Activated CD8-positive, alpha-beta memory T cell treated with anti-CD3 and anti-CD28 coated beads for 1 hour (primary cell): ENCODE measurements at regions not wholly inside any gene's neighbourhood (a gene's known extent, or its start where the extent isn't known, plus 50 kb on each side); places are given as distances from the start of the nearest gene placed in this dataset.

Source experiments
- DNase-seq, 2 donors: peaks; one replicate each; pipeline ENCODE4 v3.0.0-alpha.2; 2020; ENCODE audit warnings: low read depth in 1 of 2; ENCODE audit errors: extremely low read depth in 1 of 2

DNA sequence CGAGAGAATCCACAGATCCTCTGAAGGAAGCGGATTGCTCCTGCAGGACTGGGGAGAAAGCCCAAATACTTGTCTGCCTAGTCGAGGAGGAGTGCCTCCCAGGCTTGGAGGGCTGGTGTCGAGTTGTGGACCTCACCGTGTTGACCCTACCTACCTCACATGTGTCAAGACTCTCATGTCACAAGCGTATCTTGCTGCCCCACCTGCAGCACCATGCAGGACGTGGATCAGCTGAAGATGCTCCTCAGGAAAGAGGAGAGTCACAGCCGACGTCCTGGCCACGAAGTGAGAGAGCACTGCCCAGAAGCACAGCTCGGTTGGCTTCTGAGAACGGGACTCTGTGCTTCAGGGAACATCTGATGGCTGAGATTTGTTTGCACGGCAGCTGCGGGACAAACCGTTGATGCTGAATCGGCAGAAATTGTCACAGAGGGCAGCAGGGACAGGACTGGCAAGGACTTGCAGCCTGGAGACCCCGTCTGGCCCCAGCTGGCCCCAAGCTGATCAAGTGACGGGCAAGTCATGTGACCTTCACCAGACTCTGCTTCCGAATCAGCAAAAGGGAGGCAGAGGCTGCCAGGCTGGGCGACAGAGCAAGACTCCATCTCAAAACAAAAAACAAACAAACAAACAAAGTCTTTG, 119.1 kb upstream of the ITGA1 start:
- no peak for DNase-seq

DNA sequence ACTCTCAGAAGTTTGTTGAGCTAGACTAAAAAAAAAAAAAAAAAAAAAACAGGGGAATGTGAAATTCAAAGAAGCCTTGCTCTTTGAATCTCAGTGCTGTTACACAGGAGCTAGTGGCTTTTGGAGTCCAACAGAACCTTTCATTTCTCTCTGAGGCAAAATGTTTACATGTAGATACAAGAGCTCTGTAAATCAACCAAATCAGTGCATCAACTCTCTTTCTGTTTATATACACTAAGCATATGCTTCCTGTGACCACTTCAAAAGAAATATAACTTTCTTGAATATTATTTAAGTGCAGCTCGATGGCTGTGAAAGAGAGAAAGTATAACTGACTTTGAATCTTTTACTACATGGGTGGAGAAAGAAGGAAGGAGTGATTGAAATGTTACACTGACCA, 115.3 kb upstream of the ITGA1 start:
- no peak for DNase-seq

DNA sequence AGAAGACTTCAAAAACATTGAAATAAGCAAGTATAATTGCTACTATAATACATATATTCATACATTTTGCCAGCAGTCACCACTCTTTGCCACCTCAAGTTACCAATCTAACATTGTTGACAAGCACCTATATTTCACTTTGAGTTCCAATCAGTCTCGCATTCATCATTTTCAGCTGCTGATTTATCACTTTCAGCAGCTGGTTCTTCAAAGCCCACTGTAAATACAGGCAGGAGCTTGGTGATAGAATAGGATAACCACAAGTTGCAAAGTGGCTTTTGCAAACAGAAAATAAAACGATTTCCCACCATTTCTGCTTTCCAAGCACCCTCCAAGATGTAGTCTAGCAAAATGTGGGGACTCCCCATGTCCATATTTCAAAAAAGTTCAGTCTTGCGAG, 114.2 kb upstream of the ITGA1 start:
- DNase-seq: no peak

DNA sequence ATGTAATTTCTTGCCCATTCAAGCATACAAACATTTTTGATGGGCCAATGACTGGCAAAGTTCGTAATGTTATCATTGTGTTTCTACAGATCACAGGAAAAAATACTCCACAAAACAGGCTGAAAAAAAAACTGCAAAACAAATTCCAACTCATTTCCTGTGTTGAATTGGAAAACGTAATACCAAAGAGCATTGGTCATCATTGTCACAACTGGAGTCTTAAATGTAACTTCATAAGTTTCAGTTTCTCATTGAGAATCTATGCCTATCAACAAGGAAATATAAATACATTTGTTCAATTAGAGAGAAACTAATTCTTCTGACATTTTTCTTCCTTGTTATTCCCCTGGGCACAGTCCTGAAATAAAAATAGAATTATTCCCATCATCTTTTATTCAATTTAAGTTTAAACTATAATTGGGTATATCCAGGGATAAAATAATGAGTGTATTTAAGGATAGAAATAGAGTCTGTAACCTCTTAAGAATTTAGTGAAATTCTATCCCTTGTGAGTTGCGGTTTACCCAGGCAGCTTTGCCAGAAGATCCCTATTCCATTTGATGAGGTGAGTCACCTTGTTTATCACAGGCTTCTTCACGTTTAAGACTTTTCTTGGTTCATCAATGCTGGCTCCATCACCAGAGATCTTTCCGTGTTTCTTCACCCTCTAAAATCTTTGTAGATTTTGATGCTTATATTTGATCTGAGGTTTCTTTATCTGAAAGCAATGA, 112.7 kb upstream of the ITGA1 start:
- no peak for DNase-seq

DNA sequence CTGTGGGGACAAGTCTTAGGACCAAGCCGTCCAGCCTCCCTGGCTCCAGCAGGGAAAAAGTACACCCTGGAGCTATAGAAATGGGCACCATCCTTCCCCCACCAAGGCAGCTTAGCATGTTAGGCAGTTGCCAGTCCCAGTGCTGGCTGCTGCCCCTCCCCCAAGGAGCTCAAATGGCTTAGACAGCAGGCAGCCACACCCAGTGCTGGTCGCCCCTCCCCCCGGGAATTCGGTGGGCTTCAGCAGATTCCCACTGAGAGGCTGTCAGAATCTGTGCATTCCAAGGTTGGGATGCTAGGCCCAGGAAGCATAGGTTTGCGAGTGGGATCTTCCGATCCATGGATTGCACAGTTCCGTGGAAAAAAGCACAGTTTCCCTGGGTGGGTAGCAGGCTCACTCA, 105.2 kb upstream of the ITGA1 start:
- no peak for DNase-seq

DNA sequence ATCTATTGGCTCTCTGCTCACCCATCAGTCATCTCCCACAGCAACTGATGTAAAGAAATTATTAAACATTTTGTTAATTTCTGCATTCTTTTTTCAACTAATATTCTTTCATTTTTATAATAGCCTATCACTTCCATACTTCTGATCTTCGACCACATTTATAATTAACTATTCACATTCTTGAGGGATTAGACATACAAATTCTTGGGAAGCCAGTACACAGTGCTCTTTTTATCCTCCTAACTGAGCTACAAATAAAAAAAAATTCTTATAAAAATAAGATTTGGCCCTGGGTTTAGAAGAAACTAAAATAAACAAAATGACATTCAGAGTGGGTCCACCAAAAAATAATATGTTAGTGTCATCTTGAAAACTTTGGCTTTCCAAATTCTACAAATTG, 103.7 kb upstream of the ITGA1 start:
- no peak for DNase-seq

DNA sequence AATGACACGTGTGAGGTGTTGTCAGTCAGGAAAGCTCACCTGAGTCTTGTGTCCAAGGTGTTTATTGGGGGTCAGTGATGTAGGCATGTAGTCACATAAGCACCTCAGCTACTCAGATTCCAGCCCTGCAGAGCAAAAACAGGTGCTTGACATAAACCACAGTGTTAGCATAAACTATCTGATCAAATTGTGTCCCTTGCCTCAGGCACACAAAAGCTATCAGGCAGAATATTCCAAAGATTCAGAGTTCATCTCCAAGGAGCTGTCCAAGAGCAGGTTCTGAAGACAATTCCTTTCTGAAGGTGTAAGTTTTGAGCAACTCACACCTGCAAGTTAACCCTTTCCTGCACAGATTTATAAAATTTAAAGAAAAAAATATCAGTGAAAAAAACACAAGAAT, 102.2 kb upstream of the ITGA1 start:
- no peak for DNase-seq

DNA sequence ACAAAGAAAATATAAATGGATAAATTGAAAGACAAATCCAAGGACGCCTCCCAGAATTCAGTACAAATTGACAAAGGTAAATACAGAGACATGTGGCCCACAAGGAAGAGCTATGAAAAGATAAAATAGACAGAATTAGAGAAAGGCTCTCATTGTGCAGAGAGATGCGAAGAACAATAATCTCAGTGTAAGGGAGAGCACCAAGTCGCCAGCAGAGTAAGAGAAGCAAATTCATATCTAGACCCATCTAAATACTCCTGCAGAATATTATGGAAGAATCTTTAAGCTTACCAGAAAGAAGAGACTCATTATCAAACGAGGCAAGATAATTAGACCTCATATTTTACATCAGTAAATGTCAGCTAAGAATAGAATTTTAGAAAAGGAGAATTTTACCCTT, 101.7 kb upstream of the ITGA1 start:
- no peak for DNase-seq

DNA sequence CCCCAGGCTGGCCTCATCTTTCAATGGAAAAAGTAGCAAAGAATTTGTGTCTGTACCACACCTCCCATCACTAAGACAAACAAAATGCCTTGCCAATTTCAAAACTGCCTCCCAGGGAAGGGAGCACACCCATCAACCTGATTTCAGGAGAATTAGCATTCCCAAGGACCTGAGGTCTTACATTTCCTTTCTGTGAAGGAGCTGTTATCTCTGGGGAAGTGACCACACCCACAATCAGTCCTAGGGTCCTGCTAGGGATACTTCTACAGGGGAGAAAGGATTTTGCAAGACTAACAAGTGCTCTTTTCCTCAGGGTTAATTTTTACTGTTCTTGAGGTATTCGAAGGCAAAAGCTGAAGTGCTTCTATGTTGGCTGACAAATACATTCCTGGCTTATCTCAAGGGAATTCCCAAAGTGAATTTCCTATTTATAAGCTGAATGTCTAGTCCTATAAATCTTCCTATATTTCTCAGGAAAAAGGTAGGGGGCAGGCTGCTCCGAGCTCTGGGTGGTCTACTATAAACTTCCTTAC, 97.4 kb upstream of the ITGA1 start:
- DNase-seq: no peak

DNA sequence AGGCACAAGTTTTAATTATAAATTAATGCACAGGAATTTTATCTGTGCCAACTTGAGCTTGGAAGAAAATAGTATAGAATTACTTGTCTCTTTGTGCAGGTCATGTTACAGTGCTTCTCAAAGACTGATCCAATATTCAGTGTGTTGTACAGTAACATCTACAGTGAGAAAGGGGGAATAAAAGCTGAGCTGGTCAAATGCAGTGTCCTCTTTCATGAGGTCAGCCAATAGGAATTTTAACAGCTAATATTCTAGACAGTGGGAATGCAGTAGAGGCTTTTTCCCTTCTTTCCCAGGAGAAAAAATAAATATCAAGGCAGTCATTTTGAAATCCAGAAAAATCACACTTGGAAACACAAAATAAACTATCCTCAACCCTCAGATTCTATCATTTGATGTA, 95.7 kb upstream of the ITGA1 start:
- no peak for DNase-seq

DNA sequence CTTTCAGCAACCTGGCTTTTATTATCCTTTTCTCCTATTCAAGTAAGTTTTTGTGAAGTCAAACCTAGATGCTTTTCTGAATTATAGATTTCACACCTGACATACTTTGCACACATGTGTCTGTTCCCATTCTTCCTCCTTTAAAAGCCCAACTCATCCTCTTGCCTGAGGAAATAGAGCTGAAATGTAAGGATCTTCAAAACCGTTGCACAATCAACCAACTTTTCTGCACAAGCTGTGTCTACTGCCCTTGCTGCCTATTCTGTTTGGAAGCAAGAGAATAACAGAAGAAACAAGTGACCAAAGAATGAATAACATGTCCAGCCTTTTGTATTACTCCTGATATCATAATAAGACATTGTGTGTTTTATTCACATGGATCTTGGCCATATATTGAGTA, 95.1 kb upstream of the ITGA1 start:
- no peak for DNase-seq

DNA sequence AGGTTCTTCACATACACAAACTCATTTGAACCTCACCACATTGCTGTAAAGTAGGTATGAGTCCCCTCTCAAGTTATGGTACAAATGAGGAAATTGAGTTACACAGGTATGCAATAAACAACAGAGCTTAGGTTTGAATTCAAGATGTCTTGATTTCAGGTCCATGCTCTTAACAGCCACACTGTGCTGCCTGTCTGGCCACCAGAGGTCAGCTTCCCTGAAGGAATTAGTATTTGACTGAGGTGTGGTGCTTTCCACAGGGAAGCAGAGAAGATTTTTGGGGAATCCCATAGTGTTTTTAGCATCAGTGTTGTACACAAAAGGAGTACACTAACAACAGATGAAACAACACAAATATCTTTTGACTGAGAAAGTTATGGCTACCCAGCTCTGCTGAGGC, 94.4 kb upstream of the ITGA1 start:
- DNase-seq: peak in 1 of 2 donors; percentile 11

DNA sequence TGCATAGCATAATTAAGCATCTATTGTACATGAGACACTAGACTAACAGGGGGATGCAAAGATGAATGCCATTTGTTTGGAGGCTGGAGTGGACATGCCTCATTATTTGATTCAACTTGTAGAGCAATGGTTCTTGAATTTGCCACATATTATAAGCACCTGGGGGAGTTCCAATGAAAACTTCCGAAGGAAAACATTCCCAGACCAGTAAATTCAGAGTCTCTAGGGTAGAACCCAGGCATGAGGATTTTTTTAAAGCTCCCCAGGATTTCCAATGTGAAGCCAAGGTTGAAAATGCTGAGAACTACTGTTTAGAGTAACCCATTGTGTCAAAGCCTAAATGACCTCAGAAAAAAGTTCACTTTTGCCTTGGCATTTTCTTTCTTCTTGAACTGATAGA, 93.9 kb upstream of the ITGA1 start:
- DNase-seq: no peak

DNA sequence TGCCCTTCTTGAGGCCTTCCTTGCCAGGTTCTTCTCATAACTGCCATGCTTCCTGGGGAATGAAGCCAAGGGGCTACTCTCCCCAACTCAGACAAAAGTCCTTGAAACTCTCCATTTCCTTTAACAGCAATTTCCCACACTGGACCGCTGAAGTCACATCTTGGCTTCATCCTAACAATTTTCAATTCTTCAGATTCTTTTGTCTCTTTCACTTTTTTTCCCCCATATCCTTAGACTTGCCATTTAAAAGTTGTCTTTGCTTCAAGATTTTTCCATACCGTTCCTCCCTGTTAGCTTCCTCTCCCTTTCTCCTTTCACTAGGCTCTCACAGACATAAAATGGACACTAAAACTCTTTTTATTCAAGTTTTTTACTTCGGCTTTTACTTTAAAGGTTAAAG, 93.1 kb upstream of the ITGA1 start:
- DNase-seq: no peak

DNA sequence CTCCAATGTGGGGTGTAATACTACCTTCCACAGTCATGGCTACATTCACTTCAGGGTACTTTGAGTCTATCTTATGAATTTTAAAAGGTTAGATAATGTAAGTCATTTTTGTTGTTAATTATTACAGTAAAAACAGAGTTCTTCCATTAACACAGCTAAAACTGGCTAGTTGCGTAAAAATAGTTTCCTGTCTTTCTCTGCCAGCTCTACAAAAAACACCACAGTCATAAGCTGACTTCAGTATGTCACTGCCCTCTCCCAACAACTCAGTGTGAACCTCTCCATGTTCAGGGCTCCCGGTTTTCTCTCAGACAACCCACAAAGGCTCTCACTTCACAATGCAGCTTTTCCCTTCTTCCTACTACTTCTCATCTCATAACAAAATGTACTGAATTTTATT, 84.8 kb upstream of the ITGA1 start:
- no peak for DNase-seq

DNA sequence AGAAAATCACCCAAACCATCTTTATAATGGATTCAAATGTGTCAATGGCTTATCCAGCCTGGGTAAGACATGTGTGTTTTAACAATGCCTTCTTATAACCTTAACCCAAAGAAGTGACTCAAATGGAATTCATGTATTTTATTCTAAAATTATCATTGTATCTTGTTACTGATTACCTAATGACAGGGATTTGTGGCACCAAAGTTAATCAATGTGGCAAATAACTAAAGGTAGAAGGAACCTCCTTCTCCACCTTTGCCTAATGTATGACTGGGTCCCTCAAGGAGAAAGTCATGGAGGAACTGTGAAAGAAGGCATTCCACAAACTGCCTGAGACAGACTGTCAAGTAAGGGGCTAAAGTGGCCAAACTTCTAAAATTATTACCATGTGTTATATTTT, 84.4 kb upstream of the ITGA1 start:
- DNase-seq: no peak

DNA sequence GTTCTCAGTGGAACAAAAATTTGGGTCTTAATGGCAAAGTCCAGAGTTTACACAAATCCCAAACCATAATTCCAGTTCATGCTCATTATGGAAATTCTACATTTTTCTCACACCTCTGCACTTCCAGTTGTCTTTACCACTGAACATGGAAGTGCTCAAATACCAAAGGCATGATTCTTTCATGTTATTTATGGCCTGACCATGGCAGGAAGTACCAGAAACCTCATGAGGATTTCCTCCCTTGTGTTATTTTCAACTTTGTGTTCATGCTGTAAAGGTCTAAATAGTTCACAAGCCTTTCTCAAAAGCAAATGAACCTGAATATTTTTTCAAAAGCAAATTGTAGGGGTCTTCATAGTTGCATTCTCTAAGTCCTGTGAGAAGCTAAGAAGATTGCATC, 82.0 kb upstream of the ITGA1 start:
- DNase-seq: no peak

DNA sequence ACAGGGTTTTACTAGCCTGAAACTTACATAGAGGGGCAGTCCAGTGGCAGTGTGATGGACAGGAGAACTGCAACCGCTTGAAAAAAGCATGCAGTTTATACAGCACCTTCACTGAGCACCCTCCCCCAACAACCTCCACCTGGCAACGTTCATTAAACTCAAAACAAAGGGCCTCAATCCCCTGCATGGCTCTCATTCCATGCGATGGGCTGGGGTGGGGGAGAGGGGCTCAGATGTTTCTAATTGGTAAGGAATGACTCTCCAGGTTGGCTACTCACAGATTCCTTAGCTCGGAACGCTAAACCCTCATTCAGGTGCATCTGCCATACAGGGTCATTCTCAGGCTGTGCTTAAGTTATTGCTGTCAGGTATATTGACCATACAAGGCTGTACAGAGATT, 80.9 kb upstream of the ITGA1 start:
- DNase-seq: no peak

DNA sequence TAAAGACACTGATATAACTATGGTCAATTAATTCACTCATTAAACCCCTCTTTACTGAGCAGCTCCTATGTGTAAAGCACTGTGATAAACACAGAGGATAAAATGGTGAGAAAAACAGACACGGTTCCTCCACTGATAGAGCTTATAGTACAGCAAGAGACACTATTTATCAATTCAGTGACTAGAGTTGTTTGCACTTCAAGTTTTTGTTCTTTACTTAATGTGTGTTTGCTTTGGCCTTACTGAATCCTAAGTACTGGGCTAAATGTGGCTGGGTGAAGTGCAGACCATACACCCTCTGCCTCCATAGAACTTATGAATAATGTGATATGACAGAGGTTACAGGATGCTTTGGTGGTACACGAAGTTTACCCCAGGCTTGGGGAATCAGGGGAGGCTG, 80.1 kb upstream of the ITGA1 start:
- DNase-seq: no peak

DNA sequence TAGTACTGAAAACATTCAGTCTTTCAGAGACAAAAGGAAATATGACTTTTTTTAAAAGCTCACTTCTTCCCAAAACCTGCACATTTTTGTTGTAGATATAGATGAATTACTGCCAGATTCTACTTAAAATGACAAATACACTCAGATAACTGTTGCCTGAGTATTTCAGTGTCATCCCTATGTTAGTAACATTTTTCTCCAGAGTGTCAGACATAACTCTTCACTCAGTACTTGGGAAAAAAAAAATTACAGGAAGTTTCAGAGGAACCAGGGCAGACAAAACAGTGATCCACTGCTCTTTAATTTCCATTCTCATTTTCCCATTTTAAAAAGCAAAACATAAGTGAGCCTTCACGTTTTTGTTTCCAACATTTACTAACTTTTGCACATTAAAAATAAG, 79.3 kb upstream of the ITGA1 start:
- no peak for DNase-seq

DNA sequence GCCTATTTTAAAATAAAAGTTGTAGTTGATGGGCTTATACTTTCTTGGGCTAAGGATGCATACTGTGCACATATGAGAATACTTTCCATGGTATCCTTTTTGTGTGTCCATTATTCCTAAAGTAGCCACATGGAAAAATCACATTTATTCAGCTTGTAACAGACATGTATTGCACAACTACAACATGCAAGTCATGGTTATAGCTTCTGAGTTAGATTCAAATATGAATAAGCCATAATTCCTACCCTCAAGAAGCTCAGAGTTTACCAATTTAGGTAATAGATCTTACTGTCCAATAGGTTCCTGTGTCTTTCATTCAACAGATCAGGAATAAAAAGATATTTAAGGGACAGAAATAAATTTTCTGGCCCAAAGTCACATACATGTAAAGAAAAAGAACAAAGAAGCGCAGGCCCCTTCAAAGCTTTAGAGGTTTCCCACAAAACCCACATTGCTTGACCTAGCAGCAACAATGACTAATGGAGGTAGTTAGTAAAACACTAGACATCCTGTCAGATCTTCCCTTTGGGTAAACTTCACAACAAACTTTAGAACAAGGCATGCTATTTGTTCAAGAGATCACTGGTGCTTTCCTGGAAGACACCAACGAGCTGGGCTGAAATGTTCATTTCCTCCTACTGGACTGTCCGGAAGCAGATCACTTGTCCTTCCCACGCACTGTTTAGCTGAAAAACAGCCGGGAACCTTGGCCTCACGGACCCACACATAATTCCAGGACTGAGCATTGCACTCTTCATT, 78.4 kb upstream of the ITGA1 start:
- DNase-seq: no peak
